IPS-15b (cell line): ENCODE measurements at regions not wholly inside any gene's neighbourhood (a gene's known extent, or its start where the extent isn't known, plus 50 kb on each side); places are given as distances from the start of the nearest gene placed in this dataset.

Experiments used
- H3K27me3 ChIP-seq: one replicate; pipeline ENCODE4 v1.6.1; 2013; ENCODE audit warnings: low read length; ENCODE audit not compliant: control insufficient read depth, insufficient read depth
- H3K36me3 ChIP-seq: one replicate; pipeline ENCODE4 v1.6.1; 2013; ENCODE audit warnings: low read length; ENCODE audit not compliant: control insufficient read depth, insufficient read depth
- H3K4me1 ChIP-seq: one replicate; pipeline ENCODE4 v1.6.1; 2013; ENCODE audit warnings: mild to moderate bottlenecking, low read length; ENCODE audit not compliant: control insufficient read depth, insufficient read depth
- H3K4me3 ChIP-seq: one replicate; pipeline ENCODE4 v1.5.1; 2013; ENCODE audit warnings: low read depth, low read length
- H3K9ac ChIP-seq: one replicate; pipeline ENCODE4 v1.6.1; 2013; ENCODE audit warnings: low read depth, mild to moderate bottlenecking, low read length
- H3K9me3 ChIP-seq: one replicate; pipeline ENCODE4 v1.6.1; 2013; ENCODE audit warnings: mild to moderate bottlenecking, low read length; ENCODE audit not compliant: control insufficient read depth, insufficient read depth

GRCh38 chr2:19807346-19807745 lies 94.4 kb downstream of the TTC32 start:
- no peaks in the 10 kb centered on the region for H3K9me3 ChIP-seq
- no peak overlapping the region for H3K9ac ChIP-seq
- H3K4me1 ChIP-seq = no peaks in the 10 kb centered on the region
- no peak overlapping the region for H3K4me3 ChIP-seq
- H3K27me3 ChIP-seq = no peaks in the 10 kb centered on the region
- H3K36me3 ChIP-seq = no peaks in the 10 kb centered on the region

GRCh38 chr2:19806591-19806990 lies 95.2 kb downstream of the TTC32 start:
- Histone ChIP-seq H3K36me3 (no peaks in the 10 kb centered on the region), H3K9me3 (no peaks in the 10 kb centered on the region), H3K27me3 (no peaks in the 10 kb centered on the region), H3K4me1 (no peaks in the 10 kb centered on the region), H3K4me3 (no peak overlapping the region), H3K9ac (no peak overlapping the region)

GRCh38 chr2:19806131-19806530 lies 95.7 kb downstream of the TTC32 start:
- no peak overlapping the region for H3K4me3 ChIP-seq
- H3K27me3 ChIP-seq = no peaks in the 10 kb centered on the region
- H3K9ac ChIP-seq = no peak overlapping the region

GRCh38 chr2:19805266-19805665 lies 96.5 kb downstream of the TTC32 start:
- H3K27me3 ChIP-seq = no peaks in the 10 kb centered on the region
- H3K9me3 ChIP-seq = no peaks in the 10 kb centered on the region
- no peak overlapping the region for H3K9ac ChIP-seq
- H3K4me1 ChIP-seq = no peaks in the 10 kb centered on the region
- H3K36me3 ChIP-seq = no peaks in the 10 kb centered on the region
- H3K4me3 ChIP-seq = no peak overlapping the region

More at GRCh38 chr2:19806131-19806530, 95.7 kb downstream of the TTC32 start:
- no peaks in the 10 kb centered on the region for H3K4me1 ChIP-seq
- no peaks in the 10 kb centered on the region for H3K9me3 ChIP-seq
- no peaks in the 10 kb centered on the region for H3K36me3 ChIP-seq

GRCh38 chr2:19804639-19805260 lies 97.0 kb downstream of the TTC32 start:
- Histone ChIP-seq H3K4me3 (no peak overlapping the region), H3K4me1 (no peaks in the 10 kb centered on the region), H3K36me3 (no peaks in the 10 kb centered on the region), H3K27me3 (no peaks in the 10 kb centered on the region), H3K9me3 (no peaks in the 10 kb centered on the region), H3K9ac (no peak overlapping the region)

GRCh38 chr2:19802086-19802841 lies 99.5 kb downstream of the TTC32 start:
- Histone ChIP-seq H3K27me3 (no peaks in the 10 kb centered on the region), H3K9ac (no peak overlapping the region), H3K36me3 (no peaks in the 10 kb centered on the region), H3K4me3 (no peak overlapping the region), H3K9me3 (no peaks in the 10 kb centered on the region), H3K4me1 (no peaks in the 10 kb centered on the region)

- no peak overlapping the region for H3K9ac ChIP-seq
Observed at GRCh38 chr2:19801367-19802080, 100.3 kb downstream of the TTC32 start.

GRCh38 chr2:19800796-19801195 lies 101.0 kb downstream of the TTC32 start:
- no peaks in the 10 kb centered on the region for H3K4me1 ChIP-seq
- no peaks in the 10 kb centered on the region for H3K9me3 ChIP-seq

More at GRCh38 chr2:19801367-19802080, 100.3 kb downstream of the TTC32 start:
- no peak overlapping the region for H3K4me3 ChIP-seq
- no peaks in the 10 kb centered on the region for H3K27me3 ChIP-seq
- no peaks in the 10 kb centered on the region for H3K4me1 ChIP-seq
- H3K36me3 ChIP-seq = no peaks in the 10 kb centered on the region
- no peaks in the 10 kb centered on the region for H3K9me3 ChIP-seq

GRCh38 chr2:19799881-19800780 lies 101.7 kb downstream of the TTC32 start:
- H3K9me3 ChIP-seq = no peaks in the 10 kb centered on the region
- no peak overlapping the region for H3K4me3 ChIP-seq
- no peaks in the 10 kb centered on the region for H3K36me3 ChIP-seq
- no peaks in the 10 kb centered on the region for H3K4me1 ChIP-seq
- no peaks in the 10 kb centered on the region for H3K27me3 ChIP-seq
- H3K9ac ChIP-seq = no peak overlapping the region

More at GRCh38 chr2:19800796-19801195, 101.0 kb downstream of the TTC32 start:
- Histone ChIP-seq H3K36me3 (no peaks in the 10 kb centered on the region), H3K9ac (no peak overlapping the region), H3K27me3 (no peaks in the 10 kb centered on the region), H3K4me3 (no peak overlapping the region)

GRCh38 chr2:19797871-19798270 lies 103.9 kb downstream of the TTC32 start:
- Histone ChIP-seq H3K27me3 (no peaks in the 10 kb centered on the region), H3K9ac (no peak overlapping the region), H3K9me3 (no peaks in the 10 kb centered on the region), H3K4me3 (no peak overlapping the region), H3K4me1 (no peaks in the 10 kb centered on the region), H3K36me3 (no peaks in the 10 kb centered on the region)

GRCh38 chr2:19797243-19797810 lies 104.5 kb downstream of the TTC32 start:
- Histone ChIP-seq H3K4me3 (no peak overlapping the region), H3K36me3 (no peaks in the 10 kb centered on the region), H3K4me1 (no peaks in the 10 kb centered on the region), H3K9me3 (no peaks in the 10 kb centered on the region), H3K27me3 (no peaks in the 10 kb centered on the region), H3K9ac (no peak overlapping the region)
